ENCODE measurements at regions not wholly inside any gene's neighbourhood (a gene's known extent, or its start where the extent isn't known, plus 50 kb on each side); places are given as distances from the start of the nearest gene placed in this dataset.

DNA sequence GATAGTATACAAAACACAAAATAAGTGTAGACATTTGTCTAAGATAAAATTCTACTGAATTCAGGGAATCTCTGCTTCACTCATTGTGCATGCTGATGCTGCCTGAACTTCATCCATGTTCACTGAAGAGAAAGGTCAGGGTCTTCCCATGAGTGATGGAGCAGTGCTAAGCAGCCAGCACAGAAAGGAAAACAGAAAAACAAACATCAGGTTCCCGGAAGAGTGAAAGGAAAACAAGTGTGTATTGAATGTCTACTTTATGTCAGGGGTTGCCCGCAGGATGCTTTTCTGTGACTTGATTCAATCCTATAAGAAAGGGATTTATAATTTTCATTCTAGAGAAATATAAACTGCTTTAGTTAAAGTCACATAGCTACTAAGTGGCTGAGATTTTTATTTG, 522.4 kb downstream of the RAB28 start:
- TF ChIP-seq, protein P1, sequence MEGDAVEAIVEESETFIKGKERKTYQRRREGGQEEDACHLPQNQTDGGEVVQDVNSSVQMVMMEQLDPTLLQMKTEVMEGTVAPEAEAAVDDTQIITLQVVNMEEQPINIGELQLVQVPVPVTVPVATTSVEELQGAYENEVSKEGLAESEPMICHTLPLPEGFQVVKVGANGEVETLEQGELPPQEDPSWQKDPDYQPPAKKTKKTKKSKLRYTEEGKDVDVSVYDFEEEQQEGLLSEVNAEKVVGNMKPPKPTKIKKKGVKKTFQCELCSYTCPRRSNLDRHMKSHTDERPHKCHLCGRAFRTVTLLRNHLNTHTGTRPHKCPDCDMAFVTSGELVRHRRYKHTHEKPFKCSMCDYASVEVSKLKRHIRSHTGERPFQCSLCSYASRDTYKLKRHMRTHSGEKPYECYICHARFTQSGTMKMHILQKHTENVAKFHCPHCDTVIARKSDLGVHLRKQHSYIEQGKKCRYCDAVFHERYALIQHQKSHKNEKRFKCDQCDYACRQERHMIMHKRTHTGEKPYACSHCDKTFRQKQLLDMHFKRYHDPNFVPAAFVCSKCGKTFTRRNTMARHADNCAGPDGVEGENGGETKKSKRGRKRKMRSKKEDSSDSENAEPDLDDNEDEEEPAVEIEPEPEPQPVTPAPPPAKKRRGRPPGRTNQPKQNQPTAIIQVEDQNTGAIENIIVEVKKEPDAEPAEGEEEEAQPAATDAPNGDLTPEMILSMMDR (conservative IDR thresholded peaks at IDR 0.05), result no peak
- no peak for TF ChIP-seq EZH2 (IDR thresholded peaks at IDR 0.05; ENCODE audit: low read depth)

All from PC-9 (cell line).